HPDE6-E6E7 (cell line): ENCODE measurements at regions not wholly inside any gene's neighbourhood (a gene's known extent, or its start where the extent isn't known, plus 50 kb on each side); places are given as distances from the start of the nearest gene placed in this dataset.
"Not testable (repeated sequence)": the region's sequence is repeated elsewhere in the genome, so short reads cannot be mapped to it uniquely, and the experiment has no call there.

Source experiments
- DNase-seq: peaks from one replicate; pipeline ENCODE4 v3.0.0; 2011; ENCODE audit warnings: missing footprints; ENCODE audit errors: extremely low spot score

GRCh38 chr5:103866169-103866568 lies 303.6 kb upstream of the NUDT12 start:
- no peak for DNase-seq

- DNase-seq, result no peak
These were observed 299.8 kb upstream of the NUDT12 start for GRCh38 chr5:103862398-103862797.

GRCh38 chr5:103860327-103860726 lies 297.7 kb upstream of the NUDT12 start:
- no peak for DNase-seq

GRCh38 chr5:103858367-103858766 lies 295.8 kb upstream of the NUDT12 start:
- not testable (repeated sequence) for DNase-seq

DNA sequence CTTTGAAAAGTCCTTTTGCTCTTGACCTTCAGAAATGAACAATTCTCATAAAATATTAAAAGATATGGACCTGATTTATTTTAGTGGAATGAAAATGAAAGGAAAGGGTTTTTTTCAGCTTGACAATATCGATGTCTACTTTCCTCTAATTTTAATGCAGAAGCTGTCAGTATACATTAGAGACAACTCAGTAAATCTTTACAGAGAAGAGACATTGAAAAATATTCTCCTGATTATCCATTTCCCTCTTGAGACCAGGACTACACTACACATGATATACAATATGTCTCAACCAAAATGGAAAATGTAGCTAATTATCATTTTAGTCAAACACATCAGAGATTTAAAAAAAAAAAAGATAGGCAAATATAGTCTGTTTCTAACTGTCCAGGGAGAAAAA lies 288.5 kb upstream of the NUDT12 start:
- no peak for DNase-seq

DNA sequence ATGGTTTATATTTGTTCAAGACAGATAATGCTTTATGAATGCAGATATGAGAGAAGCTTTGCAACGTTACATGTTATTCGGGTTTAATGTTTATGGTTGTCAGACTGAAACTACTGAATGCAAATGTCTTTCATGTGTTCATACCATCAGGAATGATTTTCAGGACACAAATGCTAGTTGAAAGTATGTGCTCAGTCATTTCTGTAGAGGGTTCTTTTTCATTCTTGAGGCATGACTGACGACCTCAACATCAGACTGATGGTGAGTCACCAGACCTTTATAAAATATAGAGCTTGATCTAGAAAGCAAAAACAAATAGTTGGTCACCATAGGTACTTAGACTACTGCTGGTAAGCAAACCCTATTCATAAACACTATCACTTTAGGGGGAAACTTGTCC lies 287.3 kb upstream of the NUDT12 start:
- peak; percentile 33 for DNase-seq

DNA sequence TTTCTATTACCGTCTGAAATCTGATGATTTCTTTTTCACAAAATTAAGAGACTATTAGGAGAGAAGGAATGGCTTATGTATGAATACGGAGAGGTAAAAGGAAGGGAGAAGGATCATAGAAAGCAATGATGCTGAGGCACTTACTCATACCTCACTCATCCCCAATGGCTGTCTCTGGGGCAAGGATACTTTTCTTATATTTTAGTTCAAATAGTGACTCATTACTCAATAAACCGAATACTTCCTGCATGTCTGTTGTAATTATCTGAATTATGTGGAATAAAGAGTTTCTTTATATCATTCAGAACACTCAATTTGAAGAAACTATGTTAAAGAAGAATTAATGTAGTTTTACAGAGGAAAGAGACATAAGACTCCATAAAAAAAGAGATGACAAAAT lies 284.5 kb upstream of the NUDT12 start:
- DNase-seq, result peak; percentile 36

DNA sequence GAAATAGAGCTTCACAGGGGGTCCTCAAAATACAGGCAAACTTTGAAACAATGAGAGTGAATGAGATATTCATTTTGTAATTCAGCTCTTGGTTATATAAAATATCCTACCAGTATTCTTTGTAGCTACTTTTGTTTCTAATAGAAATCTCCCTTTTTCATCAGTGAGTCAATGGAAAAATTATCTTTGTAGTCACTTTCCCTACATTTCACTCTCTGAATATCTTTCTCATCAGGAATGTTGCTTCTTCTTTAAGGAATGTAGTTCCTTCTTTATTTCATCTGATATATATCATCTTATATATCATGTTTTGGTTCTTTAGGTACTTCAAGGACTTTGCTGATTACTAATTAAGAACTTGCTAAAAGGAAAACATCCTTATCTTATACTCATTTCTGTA lies 280.3 kb upstream of the NUDT12 start:
- no peak for DNase-seq

GRCh38 chr5:103840600-103840999 lies 278.0 kb upstream of the NUDT12 start:
- DNase-seq, result no peak

GRCh38 chr5:103834216-103834615 lies 271.6 kb upstream of the NUDT12 start:
- DNase-seq, result no peak

- no peak for DNase-seq
These were observed 267.0 kb upstream of the NUDT12 start for GRCh38 chr5:103829585-103829984.

GRCh38 chr5:103827976-103828375 lies 265.4 kb upstream of the NUDT12 start:
- no peak for DNase-seq

DNA sequence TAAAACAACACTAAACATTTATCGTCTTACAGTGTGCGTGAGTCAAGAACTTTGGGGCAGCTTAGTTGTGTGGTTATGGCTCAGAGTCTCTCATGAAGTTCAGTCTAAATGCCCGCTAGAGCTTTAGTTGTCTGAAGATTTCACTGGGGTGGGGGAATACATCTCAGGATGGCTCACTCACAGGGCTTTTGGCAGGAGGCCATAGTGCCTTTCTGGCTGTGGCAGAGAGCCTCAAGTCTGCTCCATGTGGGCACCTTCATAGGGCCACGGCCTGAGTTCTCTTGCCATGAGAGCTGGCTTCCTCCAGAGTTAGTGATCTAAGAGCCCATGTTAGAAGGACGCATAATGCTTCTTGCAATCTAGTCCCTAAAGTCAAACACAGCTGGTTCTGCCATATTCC lies 258.8 kb upstream of the NUDT12 start:
- no peak for DNase-seq

DNA sequence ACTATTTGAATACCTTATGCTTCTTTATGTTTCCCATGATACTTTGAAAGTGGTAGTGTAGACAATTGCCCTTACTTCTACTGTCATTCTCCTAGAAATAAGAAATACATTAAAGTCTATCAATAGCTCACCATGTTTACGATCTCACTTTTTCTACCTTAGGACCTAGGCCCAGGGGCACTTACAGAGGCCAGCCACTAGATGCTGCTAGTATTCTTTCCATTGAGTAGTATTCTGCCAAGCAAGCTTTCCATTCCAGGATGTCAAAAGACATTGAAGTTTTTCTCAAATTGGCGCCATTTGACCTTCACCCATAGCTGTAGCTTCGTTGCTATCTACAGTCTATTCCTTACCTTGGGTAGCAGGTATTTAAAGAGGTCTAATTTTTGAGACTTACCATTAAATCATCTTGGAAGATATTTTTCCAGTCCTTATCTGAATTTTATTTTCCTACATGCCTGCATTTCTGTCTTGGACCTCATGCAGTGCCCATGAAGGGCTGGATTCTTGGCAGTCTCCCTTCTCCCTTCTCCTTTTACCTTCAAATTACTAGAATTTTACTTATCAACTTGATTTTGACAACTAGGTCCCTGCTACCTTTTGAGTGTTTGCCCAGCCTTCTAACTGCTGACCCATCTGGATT lies 246.0 kb upstream of the NUDT12 start:
- DNase-seq, result peak; percentile 48

- DNase-seq, result no peak
These were observed 242.1 kb upstream of the NUDT12 start for GRCh38 chr5:103804711-103805110.

DNA sequence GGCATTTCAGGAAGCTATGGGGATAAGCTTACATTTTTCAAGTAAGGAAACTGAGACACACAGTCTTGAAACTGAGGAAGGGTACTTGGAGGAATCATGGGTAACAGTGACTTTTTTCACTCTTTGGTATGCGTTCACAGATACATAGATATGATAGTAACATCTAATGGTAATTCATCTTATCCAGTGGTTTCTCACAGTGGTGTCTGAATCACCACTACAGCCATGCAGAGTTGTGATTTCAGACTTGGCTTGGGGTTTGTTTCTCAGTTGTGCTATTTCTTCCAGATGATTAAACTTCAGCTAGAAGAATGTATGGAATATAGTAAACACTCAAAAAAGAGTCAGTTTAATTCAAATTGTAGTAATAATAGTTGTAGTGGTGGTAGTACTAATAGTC lies 239.1 kb upstream of the NUDT12 start:
- no peak for DNase-seq

DNA sequence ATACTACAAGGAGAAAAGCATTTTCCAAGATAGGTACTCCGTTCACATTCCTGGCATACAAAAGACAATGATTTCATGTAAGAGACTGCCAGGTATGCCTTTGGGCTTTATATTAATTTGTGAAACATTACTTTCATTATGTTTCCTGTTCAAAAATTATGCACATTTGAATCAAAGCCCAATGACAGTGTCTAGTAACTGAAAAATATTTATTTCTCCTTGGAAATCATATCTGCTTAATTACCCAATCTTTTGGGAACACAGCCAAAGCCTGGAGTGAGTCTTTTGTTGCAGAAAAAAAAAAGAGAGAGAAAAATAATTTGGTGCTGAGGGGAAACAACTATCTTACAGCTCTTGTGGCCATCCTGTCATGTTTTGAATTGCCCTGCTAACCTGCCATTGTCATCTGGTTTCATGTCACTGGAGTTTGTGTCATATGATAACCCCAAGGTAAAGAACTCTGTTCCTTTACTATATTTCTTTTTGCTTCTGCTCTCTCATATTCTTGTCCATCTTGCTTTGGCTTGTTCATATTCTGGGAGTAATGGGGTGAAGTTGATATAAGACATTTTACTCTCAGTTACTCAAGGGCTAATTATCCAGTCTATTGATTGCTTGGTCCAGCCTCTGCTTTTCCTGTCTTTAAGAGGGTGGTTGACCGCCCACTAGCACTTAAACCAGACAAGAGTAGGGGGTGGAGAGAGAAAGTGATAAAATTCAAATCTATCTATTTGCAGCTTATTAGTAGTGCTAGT lies 238.3 kb upstream of the NUDT12 start:
- DNase-seq, result no peak

DNA sequence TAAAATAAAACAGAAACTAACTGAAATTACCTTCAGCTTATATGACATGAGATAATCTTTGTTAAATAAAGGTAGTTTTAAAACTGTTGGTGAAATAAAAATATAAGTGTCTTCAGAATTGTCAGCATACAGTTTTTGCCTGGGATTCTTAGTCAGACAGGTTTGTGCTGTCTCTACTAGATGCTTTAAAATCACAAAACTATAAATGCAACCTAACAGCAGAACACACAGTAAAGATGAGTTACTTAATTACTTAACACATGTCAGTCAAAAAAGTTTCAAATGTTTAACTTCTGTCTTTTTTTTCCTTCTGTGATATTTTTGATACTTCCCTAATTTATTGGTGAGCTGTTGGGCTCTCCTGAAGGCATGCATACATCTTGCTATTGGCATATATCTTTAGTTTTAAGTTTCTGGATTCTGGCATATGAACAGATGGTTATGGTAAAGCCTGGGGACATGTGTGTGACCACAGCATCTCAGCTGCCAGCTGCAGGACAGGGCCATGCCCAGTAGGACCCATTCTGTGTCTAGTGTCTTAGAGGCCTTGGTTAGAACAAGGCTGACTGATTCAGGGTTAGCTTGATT lies 231.1 kb upstream of the NUDT12 start:
- DNase-seq, result no peak

GRCh38 chr5:103785569-103785968 lies 223.0 kb upstream of the NUDT12 start:
- DNase-seq, result no peak

DNA sequence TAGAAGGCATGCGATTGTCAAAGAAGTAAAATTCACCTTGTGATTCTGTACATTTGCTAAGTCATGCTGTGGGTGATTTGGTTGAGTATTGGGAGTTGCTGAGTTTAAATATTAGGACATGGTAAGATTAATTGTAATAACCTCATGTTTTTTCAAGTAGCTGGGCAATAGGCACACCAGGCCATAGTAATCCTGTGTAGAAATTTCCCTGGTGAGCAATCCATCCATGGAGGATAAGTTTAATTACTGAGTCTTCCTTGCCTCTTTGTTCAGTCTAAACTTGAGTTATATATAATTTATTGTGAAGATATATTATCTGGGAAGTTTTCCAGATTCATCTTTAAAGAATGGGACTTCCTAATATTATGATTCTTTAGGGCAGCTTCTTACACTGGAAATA lies 221.1 kb upstream of the NUDT12 start:
- DNase-seq, result no peak

GRCh38 chr5:103780794-103781193 lies 218.2 kb upstream of the NUDT12 start:
- DNase-seq, result no peak

GRCh38 chr5:103774721-103775120 lies 212.1 kb upstream of the NUDT12 start:
- no peak for DNase-seq

- DNase-seq, result no peak
These were observed 209.7 kb upstream of the NUDT12 start for GRCh38 chr5:103772248-103772647.
